ENCODE measurements at regions not wholly inside any gene's neighbourhood (a gene's known extent, or its start where the extent isn't known, plus 50 kb on each side); places are given as distances from the start of the nearest gene placed in this dataset.
A peak's percentile ranks its signal among the peaks of the same experiment; 100 is the strongest.

- Histone ChIP-seq H3K9me3 (ENCODE audit: low read depth, low read length) (no peaks in the 10 kb centered on the region), H3K4me1 (ENCODE audit: insufficient read depth, low read length) (no peaks in the 10 kb centered on the region)
- TF ChIP-seq CTCF (IDR thresholded peaks at IDR 0.05; ENCODE audit: extremely low read depth, low read depth, low read length): no peak
Measured at GRCh38 chr7:67777119-67777518, 780.5 kb downstream of the TYW1 start.

GRCh38 chr7:67781841-67782240 is 785.2 kb downstream of the TYW1 start:
- no peaks in the 10 kb centered on the region for H4K20me1 ChIP-seq (ENCODE audit: insufficient read depth, low read length)
- H3K9me3 ChIP-seq (ENCODE audit: low read depth, low read length): no peaks in the 10 kb centered on the region
- H3K79me2 ChIP-seq (ENCODE audit: insufficient read depth, low read length): no peaks in the 10 kb centered on the region
- H3K36me3 ChIP-seq (ENCODE audit: insufficient read depth, low read length): no peaks in the 10 kb centered on the region
- H2AFZ ChIP-seq (ENCODE audit: low read length): no peak overlapping the region
- no peaks in the 10 kb centered on the region for H3K27me3 ChIP-seq (ENCODE audit: insufficient read depth, low read length)
- H3K27ac ChIP-seq (ENCODE audit: low read depth, low read length): no peak overlapping the region
- DNase-seq (ENCODE audit: insufficient read length, low spot score, missing footprints): no peak
- H3K4me2 ChIP-seq (ENCODE audit: insufficient read depth, low read length): no peak overlapping the region
- TF ChIP-seq CTCF (IDR thresholded peaks at IDR 0.05; ENCODE audit: extremely low read depth, low read depth, low read length): no peak
- H3K4me1 ChIP-seq (ENCODE audit: insufficient read depth, low read length): no peaks in the 10 kb centered on the region
- no peak overlapping the region for H3K4me3 ChIP-seq (ENCODE audit: insufficient read depth, low read length)

More at GRCh38 chr7:67777119-67777518, 780.5 kb downstream of the TYW1 start:
- DNase-seq (ENCODE audit: insufficient read length, low spot score, missing footprints): no peak
- H3K79me2 ChIP-seq (ENCODE audit: insufficient read depth, low read length): no peaks in the 10 kb centered on the region
- H3K4me2 ChIP-seq (ENCODE audit: insufficient read depth, low read length): no peak overlapping the region
- no peaks in the 10 kb centered on the region for H3K27me3 ChIP-seq (ENCODE audit: insufficient read depth, low read length)
- no peaks in the 10 kb centered on the region for H4K20me1 ChIP-seq (ENCODE audit: insufficient read depth, low read length)
- H3K36me3 ChIP-seq (ENCODE audit: insufficient read depth, low read length): no peaks in the 10 kb centered on the region
- no peak overlapping the region for H3K27ac ChIP-seq (ENCODE audit: low read depth, low read length)
- H3K4me3 ChIP-seq (ENCODE audit: insufficient read depth, low read length): no peak overlapping the region
- no peak overlapping the region for H2AFZ ChIP-seq (ENCODE audit: low read length)

- no peak for TF ChIP-seq CTCF (IDR thresholded peaks at IDR 0.05; ENCODE audit: extremely low read depth, low read depth, low read length)
- no peak overlapping the region for H2AFZ ChIP-seq (ENCODE audit: low read length)
- no peaks in the 10 kb centered on the region for H3K4me1 ChIP-seq (ENCODE audit: insufficient read depth, low read length)
- no peak overlapping the region for H3K27ac ChIP-seq (ENCODE audit: low read depth, low read length)
- no peaks in the 10 kb centered on the region for H4K20me1 ChIP-seq (ENCODE audit: insufficient read depth, low read length)
- H3K4me3 ChIP-seq (ENCODE audit: insufficient read depth, low read length): no peak overlapping the region
- no peak for DNase-seq (ENCODE audit: insufficient read length, low spot score, missing footprints)
- H3K27me3 ChIP-seq (ENCODE audit: insufficient read depth, low read length): no peaks in the 10 kb centered on the region
- no peaks in the 10 kb centered on the region for H3K9me3 ChIP-seq (ENCODE audit: low read depth, low read length)
- no peaks in the 10 kb centered on the region for H3K36me3 ChIP-seq (ENCODE audit: insufficient read depth, low read length)
- no peaks in the 10 kb centered on the region for H3K79me2 ChIP-seq (ENCODE audit: insufficient read depth, low read length)
- no peak overlapping the region for H3K4me2 ChIP-seq (ENCODE audit: insufficient read depth, low read length)
Measured at GRCh38 chr7:67786021-67786420, 789.4 kb downstream of the TYW1 start.

- Histone ChIP-seq H3K27me3 (ENCODE audit: insufficient read depth, low read length) (no peaks in the 10 kb centered on the region), H4K20me1 (ENCODE audit: insufficient read depth, low read length) (no peaks in the 10 kb centered on the region), H3K9me3 (ENCODE audit: low read depth, low read length) (no peaks in the 10 kb centered on the region), H3K36me3 (ENCODE audit: insufficient read depth, low read length) (no peaks in the 10 kb centered on the region), H3K4me2 (ENCODE audit: insufficient read depth, low read length) (no peak overlapping the region), H3K4me3 (ENCODE audit: insufficient read depth, low read length) (no peak overlapping the region), H3K79me2 (ENCODE audit: insufficient read depth, low read length) (no peaks in the 10 kb centered on the region), H3K4me1 (ENCODE audit: insufficient read depth, low read length) (no peaks in the 10 kb centered on the region), H2AFZ (ENCODE audit: low read length) (no peak overlapping the region), H3K27ac (ENCODE audit: low read depth, low read length) (no peak overlapping the region)
- TF ChIP-seq CTCF (IDR thresholded peaks at IDR 0.05; ENCODE audit: extremely low read depth, low read depth, low read length): peak; percentile 42
- DNase-seq (ENCODE audit: insufficient read length, low spot score, missing footprints): no peak
Measured at GRCh38 chr7:67788669-67789068, 792.0 kb downstream of the TYW1 start.

All from osteoblast (primary cell).